ENCODE measurements at regions not wholly inside any gene's neighbourhood (a gene's known extent, or its start where the extent isn't known, plus 50 kb on each side); places are given as distances from the start of the nearest gene placed in this dataset.

- Histone ChIP-seq H3K27me3 (ENCODE audit: insufficient read depth, insufficient read length) (peaks cover 66% of the 10 kb centered on the region), H3K4me3 (ENCODE audit: insufficient read length, low read depth) (no peak overlapping the region), H3K4me1 (ENCODE audit: insufficient read depth, insufficient read length) (peaks cover 4% of the 10 kb centered on the region), H3K36me3 (ENCODE audit: insufficient read depth, insufficient read length, low read length) (no peaks in the 10 kb centered on the region), H3K9me3 (ENCODE audit: insufficient read depth, low read length) (no peaks in the 10 kb centered on the region), H3K9ac (ENCODE audit: insufficient read length, low read depth) (no peak overlapping the region)
- no peak for DNase-seq (ENCODE audit: low read depth, low spot score)
- TF ChIP-seq ZNF274 (IDR thresholded peaks at IDR 0.05; ENCODE audit: low read depth, low read length) (no peak), YY1 (IDR thresholded peaks at IDR 0.05; ENCODE audit: insufficient read depth, insufficient read length) (no peak), SUZ12 (IDR thresholded peaks at IDR 0.05; ENCODE audit: extremely low read depth, insufficient read depth, insufficient read length) (no peak)
Measured at GRCh38 chr12:34327671-34328070, 305.4 kb downstream of the ALG10 start.

DNA sequence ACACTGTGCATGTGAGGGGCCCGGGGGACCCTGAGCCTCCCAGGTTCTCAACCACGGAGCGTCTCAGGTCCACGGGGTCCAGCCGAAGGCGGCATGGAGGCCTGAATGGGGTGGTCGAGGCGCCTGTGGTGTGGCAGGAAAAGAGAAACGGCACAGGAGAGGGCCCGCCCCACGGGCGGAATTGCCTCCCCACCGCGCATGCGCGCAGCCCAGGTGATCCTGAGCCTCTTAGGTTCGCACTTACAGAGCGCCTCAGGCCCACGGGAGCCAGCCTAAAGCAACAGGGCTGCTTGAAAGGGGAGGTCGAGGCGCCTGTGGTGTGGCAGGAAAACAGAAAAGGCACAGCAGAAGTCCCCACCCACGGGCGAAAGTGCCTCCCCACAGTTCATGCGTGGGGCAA, 311.0 kb downstream of the ALG10 start:
- Histone ChIP-seq H3K4me3 (ENCODE audit: insufficient read length, low read depth) (no peak overlapping the region), H3K36me3 (ENCODE audit: insufficient read depth, insufficient read length, low read length) (no peaks in the 10 kb centered on the region), H3K9me3 (ENCODE audit: insufficient read depth, low read length) (no peaks in the 10 kb centered on the region), H3K4me1 (ENCODE audit: insufficient read depth, insufficient read length) (peaks cover 26% of the 10 kb centered on the region), H3K9ac (ENCODE audit: insufficient read length, low read depth) (no peak overlapping the region), H3K27me3 (ENCODE audit: insufficient read depth, insufficient read length) (peaks cover 80% of the 10 kb centered on the region)
- TF ChIP-seq SUZ12 (IDR thresholded peaks at IDR 0.05; ENCODE audit: extremely low read depth, insufficient read depth, insufficient read length) (no peak), ZNF274 (IDR thresholded peaks at IDR 0.05; ENCODE audit: low read depth, low read length) (no peak), YY1 (IDR thresholded peaks at IDR 0.05; ENCODE audit: insufficient read depth, insufficient read length) (no peak)
- DNase-seq (ENCODE audit: low read depth, low spot score): no peak

GRCh38 chr12:34334538-34334937, 312.2 kb downstream of the ALG10 start:
- H3K4me1 ChIP-seq (ENCODE audit: insufficient read depth, insufficient read length): peaks cover 29% of the 10 kb centered on the region
- H3K4me3 ChIP-seq (ENCODE audit: insufficient read length, low read depth): no peak overlapping the region
- DNase-seq (ENCODE audit: low read depth, low spot score): no peak
- no peak overlapping the region for H3K9ac ChIP-seq (ENCODE audit: insufficient read length, low read depth)
- H3K36me3 ChIP-seq (ENCODE audit: insufficient read depth, insufficient read length, low read length): no peaks in the 10 kb centered on the region
- H3K27me3 ChIP-seq (ENCODE audit: insufficient read depth, insufficient read length): peaks cover 81% of the 10 kb centered on the region
- H3K9me3 ChIP-seq (ENCODE audit: insufficient read depth, low read length): no peaks in the 10 kb centered on the region
- TF ChIP-seq ZNF274 (IDR thresholded peaks at IDR 0.05; ENCODE audit: low read depth, low read length): no peak
- no peak for TF ChIP-seq SUZ12 (IDR thresholded peaks at IDR 0.05; ENCODE audit: extremely low read depth, insufficient read depth, insufficient read length)

- peaks cover 81% of the 10 kb centered on the region for H3K27me3 ChIP-seq (ENCODE audit: insufficient read depth, insufficient read length)
- no peak for DNase-seq (ENCODE audit: low read depth, low spot score)
Measured at GRCh38 chr12:34334953-34335743, 312.9 kb downstream of the ALG10 start.

DNA sequence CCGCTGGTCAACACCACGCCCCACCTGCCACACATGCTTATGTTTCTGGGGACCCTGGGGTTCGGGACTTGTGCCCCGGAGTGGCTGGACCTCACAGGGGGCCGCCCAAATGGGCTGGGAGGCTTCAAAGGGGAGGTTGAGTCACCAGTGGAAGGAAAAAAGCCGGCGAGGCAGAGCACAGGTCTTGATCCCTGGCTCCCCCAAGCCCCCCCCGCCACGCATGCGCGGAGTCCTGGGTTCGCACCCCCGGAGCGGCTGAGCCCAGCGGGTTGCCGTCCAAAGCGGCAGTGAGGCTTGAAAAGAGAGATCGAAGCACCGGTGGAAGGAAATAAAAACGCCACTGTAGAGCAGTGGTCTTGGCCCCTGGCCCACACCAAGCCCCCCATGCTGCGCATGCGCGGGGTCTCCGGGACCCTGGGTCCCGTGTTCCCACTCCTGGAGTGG, 313.5 kb downstream of the ALG10 start:
- TF ChIP-seq ZNF274 (IDR thresholded peaks at IDR 0.05; ENCODE audit: low read depth, low read length) (no peak), YY1 (IDR thresholded peaks at IDR 0.05; ENCODE audit: insufficient read depth, insufficient read length) (no peak), SUZ12 (IDR thresholded peaks at IDR 0.05; ENCODE audit: extremely low read depth, insufficient read depth, insufficient read length) (no peak)
- Histone ChIP-seq H3K27me3 (ENCODE audit: insufficient read depth, insufficient read length) (peaks cover 84% of the 10 kb centered on the region), H3K4me3 (ENCODE audit: insufficient read length, low read depth) (peak overlapping the region; percentile 46), H3K9me3 (ENCODE audit: insufficient read depth, low read length) (no peaks in the 10 kb centered on the region), H3K9ac (ENCODE audit: insufficient read length, low read depth) (peak overlapping the region; percentile 75), H3K36me3 (ENCODE audit: insufficient read depth, insufficient read length, low read length) (no peaks in the 10 kb centered on the region), H3K4me1 (ENCODE audit: insufficient read depth, insufficient read length) (peaks cover 34% of the 10 kb centered on the region)
- no peak for DNase-seq (ENCODE audit: low read depth, low spot score)

More at GRCh38 chr12:34334953-34335743, 312.9 kb downstream of the ALG10 start:
- no peaks in the 10 kb centered on the region for H3K9me3 ChIP-seq (ENCODE audit: insufficient read depth, low read length)
- H3K9ac ChIP-seq (ENCODE audit: insufficient read length, low read depth): peak overlapping the region; percentile 75
- H3K4me3 ChIP-seq (ENCODE audit: insufficient read length, low read depth): peak overlapping the region; percentile 46
- peak; percentile 18 for TF ChIP-seq SUZ12 (IDR thresholded peaks at IDR 0.05; ENCODE audit: extremely low read depth, insufficient read depth, insufficient read length)
- TF ChIP-seq ZNF274 (IDR thresholded peaks at IDR 0.05; ENCODE audit: low read depth, low read length): no peak
- no peaks in the 10 kb centered on the region for H3K36me3 ChIP-seq (ENCODE audit: insufficient read depth, insufficient read length, low read length)
- peaks cover 29% of the 10 kb centered on the region for H3K4me1 ChIP-seq (ENCODE audit: insufficient read depth, insufficient read length)

DNA sequence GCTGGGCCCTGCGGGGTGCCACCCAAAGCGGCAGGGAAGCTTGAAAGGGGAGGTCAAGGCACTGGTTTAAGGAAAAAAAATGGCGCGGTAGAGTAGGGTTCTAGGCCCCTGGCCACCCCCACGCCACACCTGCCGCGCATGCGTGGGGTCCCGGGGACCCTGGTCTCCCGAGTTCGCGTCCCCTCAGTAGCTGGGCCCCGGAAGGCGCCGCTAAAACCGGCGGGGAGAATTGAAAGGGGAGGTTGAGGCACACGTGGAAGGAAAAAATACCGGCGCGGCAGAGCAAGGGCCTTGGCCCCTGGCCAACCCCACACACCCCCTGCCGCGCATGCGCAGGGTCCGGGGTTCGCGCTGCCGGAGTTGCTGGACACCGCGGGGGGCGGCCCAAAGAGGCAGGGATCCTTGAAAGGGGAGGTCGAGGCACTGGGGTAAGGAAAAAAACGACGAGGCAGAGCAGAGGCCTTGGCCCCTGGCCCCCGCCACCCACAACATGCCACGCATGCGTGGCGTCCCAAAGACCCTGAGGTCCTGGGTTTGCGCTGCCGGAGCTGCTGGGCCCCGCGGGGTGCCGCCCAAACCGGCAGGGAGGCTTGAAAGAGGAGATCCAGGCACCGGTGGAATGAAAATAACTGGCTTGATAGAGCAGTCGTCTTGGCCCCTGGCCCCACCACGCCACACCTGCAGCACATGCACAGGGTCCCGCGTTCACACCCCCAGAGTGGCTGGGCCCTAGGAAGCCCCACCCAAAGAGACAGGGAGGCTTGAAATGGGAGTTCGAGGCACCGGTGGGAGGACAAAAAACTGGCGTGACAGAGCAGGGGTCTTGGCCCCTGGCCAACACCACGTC, 314.5 kb downstream of the ALG10 start:
- no peak for DNase-seq (ENCODE audit: low read depth, low spot score)
- no peak for TF ChIP-seq YY1 (IDR thresholded peaks at IDR 0.05; ENCODE audit: insufficient read depth, insufficient read length)
- TF ChIP-seq ZNF274 (IDR thresholded peaks at IDR 0.05; ENCODE audit: low read depth, low read length): no peak
- no peak for TF ChIP-seq SUZ12 (IDR thresholded peaks at IDR 0.05; ENCODE audit: extremely low read depth, insufficient read depth, insufficient read length)
- no peaks in the 10 kb centered on the region for H3K9me3 ChIP-seq (ENCODE audit: insufficient read depth, low read length)
- peaks cover 39% of the 10 kb centered on the region for H3K4me1 ChIP-seq (ENCODE audit: insufficient read depth, insufficient read length)
- H3K9ac ChIP-seq (ENCODE audit: insufficient read length, low read depth): peak overlapping the region; percentile 75
- H3K36me3 ChIP-seq (ENCODE audit: insufficient read depth, insufficient read length, low read length): no peaks in the 10 kb centered on the region
- peaks cover 94% of the 10 kb centered on the region for H3K27me3 ChIP-seq (ENCODE audit: insufficient read depth, insufficient read length)
- H3K4me3 ChIP-seq (ENCODE audit: insufficient read length, low read depth): peak overlapping the region; percentile 46

DNA sequence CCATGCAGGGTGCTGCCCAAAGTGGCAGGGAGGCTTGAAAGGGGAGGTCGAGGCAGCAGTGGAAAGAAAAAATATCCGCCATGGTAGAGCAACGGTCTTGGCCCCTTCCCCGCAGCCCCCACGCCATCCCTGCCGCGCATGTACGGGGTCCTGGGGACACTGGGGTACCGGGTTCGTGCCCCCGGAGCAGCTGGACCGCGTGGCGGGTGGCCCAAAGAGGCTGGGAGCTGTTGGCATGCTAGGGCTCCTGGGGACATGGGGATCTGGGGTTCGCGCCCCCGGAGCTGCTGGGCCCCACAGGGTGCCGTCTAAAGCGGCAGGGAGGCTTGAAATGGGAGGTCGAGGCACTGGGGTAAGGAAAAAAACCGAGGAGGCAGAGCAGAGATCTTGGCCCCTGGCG, 316.5 kb downstream of the ALG10 start:
- Histone ChIP-seq H3K27me3 (ENCODE audit: insufficient read depth, insufficient read length) (peaks cover 100% of the 10 kb centered on the region), H3K9me3 (ENCODE audit: insufficient read depth, low read length) (no peaks in the 10 kb centered on the region), H3K4me3 (ENCODE audit: insufficient read length, low read depth) (no peak overlapping the region), H3K9ac (ENCODE audit: insufficient read length, low read depth) (no peak overlapping the region), H3K4me1 (ENCODE audit: insufficient read depth, insufficient read length) (peaks cover 35% of the 10 kb centered on the region), H3K36me3 (ENCODE audit: insufficient read depth, insufficient read length, low read length) (no peaks in the 10 kb centered on the region)
- DNase-seq (ENCODE audit: low read depth, low spot score): no peak
- TF ChIP-seq YY1 (IDR thresholded peaks at IDR 0.05; ENCODE audit: insufficient read depth, insufficient read length): no peak
- no peak for TF ChIP-seq ZNF274 (IDR thresholded peaks at IDR 0.05; ENCODE audit: low read depth, low read length)
- TF ChIP-seq SUZ12 (IDR thresholded peaks at IDR 0.05; ENCODE audit: extremely low read depth, insufficient read depth, insufficient read length): no peak
